Endodermal cell (in vitro differentiated cells): ENCODE measurements at regions not wholly inside any gene's neighbourhood (a gene's known extent, or its start where the extent isn't known, plus 50 kb on each side); places are given as distances from the start of the nearest gene placed in this dataset.

Source experiments
- DNase-seq: peaks from one replicate; pipeline ENCODE4 v3.0.0-alpha.2; 2017
- H3K27ac ChIP-seq: 2 replicates; pipeline ENCODE4 v1.5.1; 2013; ENCODE audit warnings: mild to moderate bottlenecking, low read depth, low read length, moderate library complexity
- H3K27me3 ChIP-seq: 2 replicates; pipeline ENCODE4 v1.6.1; 2013; ENCODE audit warnings: mild to moderate bottlenecking, low read length, moderate library complexity; ENCODE audit not compliant: insufficient read depth, control insufficient read depth, poor library complexity, severe bottlenecking
- H3K36me3 ChIP-seq: 2 replicates; pipeline ENCODE4 v1.7.0; 2013; ENCODE audit warnings: mild to moderate bottlenecking, low read length, moderate library complexity; ENCODE audit not compliant: control insufficient read depth, insufficient read depth
- H3K4me1 ChIP-seq: one replicate; pipeline ENCODE4 v1.7.0; 2013; ENCODE audit warnings: low read length; ENCODE audit not compliant: control insufficient read depth, insufficient read depth
- H3K4me3 ChIP-seq: 2 replicates; pipeline ENCODE4 v1.5.1; 2013; ENCODE audit warnings: mild to moderate bottlenecking, low read length, moderate library complexity
- H3K9ac ChIP-seq: 2 replicates; pipeline ENCODE4 v1.6.1; 2013; ENCODE audit warnings: mild to moderate bottlenecking, low read length, moderate library complexity; ENCODE audit not compliant: poor library complexity, severe bottlenecking; ENCODE audit errors: extremely low read depth
- H3K9me3 ChIP-seq: 2 replicates; pipeline ENCODE4 v1.6.1; 2013; ENCODE audit warnings: mild to moderate bottlenecking, low read length, moderate library complexity; ENCODE audit not compliant: control insufficient read depth
- H3K27ac Mint-ChIP-seq: 2 replicates; pipeline ENCODE4 v1.8.0; 2020; ENCODE audit warnings: mixed read lengths
- H3K27me3 Mint-ChIP-seq: 2 replicates; pipeline ENCODE4 v1.8.0; 2021; ENCODE audit warnings: mild to moderate bottlenecking, mixed read lengths; ENCODE audit not compliant: insufficient read depth
- H3K36me3 Mint-ChIP-seq: 2 replicates; pipeline ENCODE4 v1.8.0; 2020; ENCODE audit warnings: low read depth, mixed read lengths
- H3K4me1 Mint-ChIP-seq: 2 replicates; pipeline ENCODE4 v1.8.0; 2020; ENCODE audit warnings: mixed read lengths
- H3K4me3 Mint-ChIP-seq: 2 replicates; pipeline ENCODE4 v1.8.0; 2020; ENCODE audit warnings: mild to moderate bottlenecking, moderate library complexity, mixed read lengths
- H3K9me3 Mint-ChIP-seq: 2 replicates; pipeline ENCODE4 v1.8.0; 2020; ENCODE audit warnings: mild to moderate bottlenecking, mixed read lengths
- CTCF ChIP-seq: fragments of 200-600 bp; sonication (generic); conservative IDR thresholded peaks from 2 replicates; pipeline ENCODE4 v1.5.0; 2021; ENCODE audit warnings: antibody characterized with exemption, mild to moderate bottlenecking
- WGBS, 2 experiments: methylation state at CpG; one replicate each; pipeline versions ENCODE4 v1.1.5 to v1.1.7; 2013; ENCODE audit warnings: missing lambda C conversion rate in 2 of 2, mixed read lengths in 1 of 2; ENCODE audit not compliant: insufficient coverage in 1 of 2, insufficient read length in 1 of 2; 5-methylcytosine and 5-hydroxymethylcytosine counted together

DNA sequence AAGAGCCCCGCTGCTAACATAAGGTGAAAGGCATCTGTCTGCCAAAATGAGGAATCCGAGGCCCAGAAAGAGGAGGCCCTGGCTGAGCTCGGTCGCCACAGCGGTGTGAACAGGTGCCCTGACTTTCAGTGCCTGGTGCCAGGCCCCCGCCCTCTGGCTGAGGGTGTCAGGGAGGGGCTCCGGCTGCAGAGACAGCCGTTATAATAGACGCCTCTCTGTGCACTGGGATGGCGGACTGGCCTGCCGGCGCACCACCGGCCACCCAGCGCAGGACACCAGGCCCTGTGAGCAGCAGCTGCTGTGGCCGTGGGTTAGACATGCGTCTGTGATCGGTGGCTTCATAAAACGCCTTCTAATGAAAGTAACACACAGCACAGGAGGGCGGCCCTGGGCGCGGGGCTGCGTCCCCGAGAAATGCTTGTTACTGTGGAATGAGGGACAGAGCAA is 51.4 kb upstream of the ACTRT2 start:
- no peak overlapping the region for H3K9ac ChIP-seq

DNA sequence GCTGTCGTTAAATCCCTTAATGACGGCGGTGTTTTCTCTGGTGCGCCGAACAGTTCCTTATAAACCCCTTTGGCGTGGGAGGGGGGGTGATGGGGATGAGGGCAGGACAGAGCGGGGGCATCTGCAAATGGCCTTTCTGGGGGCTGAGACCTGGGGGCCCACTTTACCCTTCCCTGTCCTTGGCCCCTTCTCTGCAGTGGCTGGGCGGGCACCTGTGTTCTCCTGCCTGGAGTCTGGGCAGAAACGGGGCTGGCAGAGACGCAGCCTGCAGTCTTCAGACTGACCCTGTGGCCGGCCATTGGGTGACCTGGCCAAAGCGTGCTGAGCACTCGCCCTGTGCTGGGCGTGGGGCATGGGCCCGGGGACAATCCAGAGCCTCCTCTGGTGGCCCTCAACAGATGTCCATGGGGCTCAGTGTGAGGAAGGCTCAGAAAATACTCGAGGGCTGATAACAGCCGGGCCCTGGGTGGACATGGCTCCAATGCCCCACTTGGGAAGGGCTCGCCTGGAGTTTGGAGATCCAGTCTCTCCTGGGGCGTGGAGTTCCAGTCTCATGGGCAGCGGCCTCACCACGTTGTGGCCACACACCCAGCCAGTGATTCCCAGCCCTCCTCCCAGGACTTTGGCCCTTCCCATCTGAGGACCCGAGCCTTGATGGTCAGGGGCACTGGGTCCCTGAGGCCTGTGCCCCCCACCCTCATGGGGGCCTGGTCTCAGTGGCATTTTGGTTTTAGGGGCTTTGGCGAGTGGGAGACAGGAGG is 50.8 kb upstream of the ACTRT2 start:
- no peak overlapping the region for H3K4me3 ChIP-seq
- H3K27ac ChIP-seq = no peak overlapping the region
- Mint-ChIP-seq H3K27ac (no peak overlapping the region), H3K36me3 (peaks cover 5% of the 10 kb centered on the region), H3K9me3 (peaks cover 74% of the 10 kb centered on the region), H3K4me1 (no peaks in the 10 kb centered on the region), H3K4me3 (no peak overlapping the region), H3K27me3 (no peaks in the 10 kb centered on the region)
- H3K9ac ChIP-seq = no peak overlapping the region
- DNase-seq = no peak
- 82 to 88% methylated on average over 17 to 23 of the region's 23 CpGs for WGBS, 2 experiments
- H3K36me3 ChIP-seq = no peaks in the 10 kb centered on the region
- peaks cover 7% of the 10 kb centered on the region for H3K9me3 ChIP-seq
- H3K4me1 ChIP-seq = no peaks in the 10 kb centered on the region
- no peak for TF ChIP-seq CTCF
- H3K27me3 ChIP-seq = no peaks in the 10 kb centered on the region

More for the DNA sequence above, 51.4 kb upstream of the ACTRT2 start:
- Histone ChIP-seq H3K9me3 (peaks cover 13% of the 10 kb centered on the region), H3K4me3 (no peak overlapping the region), H3K27ac (no peak overlapping the region), H3K36me3 (no peaks in the 10 kb centered on the region), H3K27me3 (no peaks in the 10 kb centered on the region), H3K4me1 (no peaks in the 10 kb centered on the region)
- Mint-ChIP-seq H3K27me3 (no peaks in the 10 kb centered on the region), H3K9me3 (peaks cover 67% of the 10 kb centered on the region), H3K27ac (no peak overlapping the region), H3K36me3 (peaks cover 5% of the 10 kb centered on the region), H3K4me3 (no peak overlapping the region), H3K4me1 (no peaks in the 10 kb centered on the region)
- TF ChIP-seq CTCF = no peak
- 85 to 93% methylated on average over 18 to 23 of the region's 23 CpGs for WGBS, 2 experiments
- no peak for DNase-seq

- TF ChIP-seq CTCF = no peak
- H3K4me1 ChIP-seq = no peaks in the 10 kb centered on the region
- Mint-ChIP-seq H3K27ac (no peak overlapping the region), H3K4me3 (no peak overlapping the region), H3K36me3 (peaks cover 3% of the 10 kb centered on the region), H3K4me1 (no peaks in the 10 kb centered on the region), H3K9me3 (peaks cover 80% of the 10 kb centered on the region), H3K27me3 (no peaks in the 10 kb centered on the region)
- peaks cover under 1% of the 10 kb centered on the region for H3K9me3 ChIP-seq
- H3K4me3 ChIP-seq = no peak overlapping the region
- 73 to 78% methylated on average over 6 to 9 of the region's 9 CpGs for WGBS, 2 experiments
- no peak overlapping the region for H3K9ac ChIP-seq
- no peaks in the 10 kb centered on the region for H3K27me3 ChIP-seq
- no peaks in the 10 kb centered on the region for H3K36me3 ChIP-seq
- no peak overlapping the region for H3K27ac ChIP-seq
- DNase-seq = no peak
Observed at GRCh38 chr1:2971101-2971501, 50.2 kb upstream of the ACTRT2 start.
